ENCODE measurements at regions not wholly inside any gene's neighbourhood (a gene's known extent, or its start where the extent isn't known, plus 50 kb on each side); places are given as distances from the start of the nearest gene placed in this dataset.
"Not testable (repeated sequence)": the region's sequence is repeated elsewhere in the genome, so short reads cannot be mapped to it uniquely, and the experiment has no call there.

GRCh38 chr7:142460402-142461117 is 202.7 kb upstream of the PRSS58 start:
- no peak for DNase-seq

GRCh38 chr7:142459551-142459963 is 201.7 kb upstream of the PRSS58 start:
- DNase-seq = peak; percentile 23

- DNase-seq = no peak
These were observed 199.4 kb upstream of the PRSS58 start for GRCh38 chr7:142457146-142457703.

- DNase-seq = no peak
These were observed 197.5 kb upstream of the PRSS58 start for GRCh38 chr7:142455392-142455791.

GRCh38 chr7:142454862-142455261 is 197.0 kb upstream of the PRSS58 start:
- DNase-seq = no peak

DNA sequence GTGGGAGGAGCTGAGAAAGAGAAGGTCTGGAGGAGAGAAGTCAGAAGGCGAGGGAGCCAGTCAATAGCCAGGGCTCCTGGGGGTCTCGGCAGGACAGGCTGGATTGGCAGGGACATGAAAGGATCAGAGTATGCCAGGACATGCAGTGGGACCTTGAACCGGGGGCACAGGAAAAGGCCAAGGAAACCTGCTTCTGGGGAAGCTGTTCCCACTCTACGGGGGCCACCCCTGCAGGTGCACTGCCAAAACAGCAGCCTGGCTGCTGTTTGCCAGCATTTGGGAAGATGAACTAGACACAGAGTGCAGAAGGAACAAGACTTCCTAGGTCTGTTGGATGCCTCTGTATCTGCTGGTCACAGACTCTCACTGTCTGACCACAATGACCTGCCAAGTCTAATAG is 194.9 kb upstream of the PRSS58 start:
- DNase-seq = no peak

- DNase-seq = no peak
These were observed 194.0 kb upstream of the PRSS58 start for GRCh38 chr7:142451817-142452216.

GRCh38 chr7:142451296-142451695 is 193.4 kb upstream of the PRSS58 start:
- no peak for DNase-seq

DNA sequence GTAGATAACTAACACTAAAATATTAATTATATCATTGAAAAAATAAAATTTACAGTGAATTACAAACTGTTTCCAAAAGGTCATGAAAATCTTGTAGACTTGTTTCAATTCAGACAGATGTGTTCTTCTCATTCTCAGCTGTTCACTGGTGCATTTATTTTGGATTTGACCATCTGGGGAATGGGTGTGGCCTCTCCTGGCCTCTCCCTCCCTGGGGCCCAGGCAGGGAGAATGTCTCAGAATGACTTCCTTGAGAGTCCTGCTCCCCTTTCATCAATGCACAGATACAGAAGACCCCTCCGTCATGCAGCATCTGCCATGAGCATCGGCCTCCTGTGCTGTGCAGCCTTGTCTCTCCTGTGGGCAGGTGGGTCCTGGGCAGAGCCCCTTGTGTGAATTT is 192.8 kb upstream of the PRSS58 start:
- no peak for DNase-seq

DNA sequence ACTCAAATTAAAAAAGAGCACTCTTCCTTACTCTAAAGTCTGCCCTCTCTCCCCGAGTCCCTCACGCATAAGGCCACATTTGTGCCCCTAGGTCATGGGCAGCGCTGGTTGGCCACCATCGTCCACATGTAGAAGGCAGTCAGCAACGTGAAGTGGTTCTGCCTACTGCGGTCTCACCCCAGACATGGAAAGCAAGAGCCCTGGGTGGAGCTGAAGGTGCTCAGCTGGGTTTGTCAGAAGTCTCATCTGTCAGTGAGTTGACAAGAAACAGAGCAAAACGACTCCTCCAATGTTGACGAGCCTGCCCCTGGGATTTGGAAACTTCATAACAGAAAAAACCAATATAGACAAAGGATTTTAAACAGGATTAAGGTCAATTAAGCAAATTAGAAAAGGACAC is 192.3 kb upstream of the PRSS58 start:
- DNase-seq = no peak

GRCh38 chr7:142448857-142449256 is 191.0 kb upstream of the PRSS58 start:
- DNase-seq = not testable (repeated sequence)

DNA sequence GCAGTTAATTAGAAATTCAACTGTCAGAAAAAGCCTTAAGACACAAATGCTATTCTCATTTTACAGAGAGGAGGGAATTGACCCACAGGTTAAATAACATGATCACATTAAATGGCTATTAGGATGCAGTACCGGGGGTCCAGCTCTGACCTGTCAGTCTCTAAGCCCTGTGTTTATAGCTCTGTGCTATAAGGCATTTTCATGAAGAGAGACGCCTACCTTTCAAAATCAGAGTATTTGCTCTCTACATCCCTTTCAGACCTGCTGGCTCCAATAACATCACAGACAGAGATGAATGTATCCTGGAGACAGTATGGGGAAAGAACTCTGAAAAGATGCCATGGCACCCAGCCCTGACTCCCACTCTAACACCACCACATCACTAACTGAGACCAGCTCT is 189.9 kb upstream of the PRSS58 start:
- DNase-seq = no peak

GRCh38 chr7:142445019-142445686 is 187.3 kb upstream of the PRSS58 start:
- no peak for DNase-seq

- DNase-seq = no peak
These were observed 185.6 kb upstream of the PRSS58 start for GRCh38 chr7:142443216-142444010.

GRCh38 chr7:142442396-142442795 is 184.5 kb upstream of the PRSS58 start:
- no peak for DNase-seq

DNA sequence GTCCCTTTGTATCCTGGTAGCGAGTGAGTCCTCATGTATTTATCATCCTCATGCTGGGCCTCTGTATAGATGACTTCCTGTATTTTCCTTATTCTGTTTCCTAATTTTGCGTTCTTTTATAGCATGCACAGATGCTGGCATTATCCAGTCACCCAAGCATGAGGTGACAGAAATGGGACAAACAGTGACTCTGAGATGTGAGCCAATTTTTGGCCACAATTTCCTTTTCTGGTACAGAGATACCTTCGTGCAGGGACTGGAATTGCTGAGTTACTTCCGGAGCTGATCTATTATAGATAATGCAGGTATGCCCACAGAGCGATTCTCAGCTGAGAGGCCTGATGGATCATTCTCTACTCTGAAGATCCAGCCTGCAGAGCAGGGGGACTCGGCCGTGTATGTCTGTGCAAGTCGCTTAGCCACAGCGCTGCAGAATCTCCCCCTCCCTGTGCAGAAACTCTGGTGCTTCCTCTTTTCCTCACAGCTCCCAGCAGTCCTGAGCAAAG is 183.1 kb upstream of the PRSS58 start:
- DNase-seq = no peak

- DNase-seq = peak; percentile 37
These were observed 182.5 kb upstream of the PRSS58 start for GRCh38 chr7:142440219-142440905.

DNA sequence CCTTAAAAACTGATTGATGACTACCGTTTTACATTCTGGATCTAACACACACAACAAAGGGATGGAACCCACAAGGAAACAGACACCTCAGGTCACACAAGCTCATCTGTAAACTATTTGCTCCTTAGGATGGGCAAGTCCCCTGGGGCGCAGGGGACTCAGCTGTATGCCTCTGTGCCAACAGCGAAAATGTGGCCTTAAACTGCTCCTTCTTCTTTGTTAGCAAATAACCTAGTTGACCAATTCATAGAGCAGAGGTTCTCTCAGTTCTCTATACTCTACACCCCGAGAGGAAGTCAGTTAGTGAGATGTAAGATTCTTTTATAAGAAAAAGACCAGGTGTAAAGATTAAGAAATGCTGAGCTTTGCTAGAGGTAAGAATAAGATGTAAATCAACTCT is 181.9 kb upstream of the PRSS58 start:
- DNase-seq = no peak

DNA sequence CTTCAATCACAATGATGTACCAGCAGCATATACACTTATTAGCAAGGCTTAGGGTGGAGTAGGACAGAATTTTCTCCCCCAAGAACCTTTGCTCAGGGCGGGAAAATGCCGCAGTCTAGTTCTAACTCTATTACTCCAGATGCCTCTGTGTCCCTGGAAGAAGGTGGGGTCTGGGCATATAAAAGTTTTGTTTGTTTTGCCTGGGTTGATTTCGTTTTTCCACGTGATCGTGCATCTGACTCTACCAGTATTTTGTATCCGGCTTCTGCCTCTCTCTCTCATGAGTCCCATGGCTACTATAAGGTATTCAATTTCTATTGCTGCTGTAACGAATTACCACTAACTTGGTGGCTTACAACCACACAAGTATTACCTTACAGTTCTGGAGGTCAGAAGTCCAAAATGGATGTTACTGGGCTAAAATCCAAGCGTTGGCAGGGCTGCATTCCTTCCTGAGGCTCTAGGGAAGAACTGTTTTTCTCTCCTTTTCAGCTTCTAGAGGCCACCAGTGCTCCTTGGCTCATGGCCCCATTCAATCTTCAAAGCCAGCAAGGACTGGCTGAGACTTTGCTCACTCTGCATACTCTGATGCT is 181.2 kb upstream of the PRSS58 start:
- no peak for DNase-seq

DNA sequence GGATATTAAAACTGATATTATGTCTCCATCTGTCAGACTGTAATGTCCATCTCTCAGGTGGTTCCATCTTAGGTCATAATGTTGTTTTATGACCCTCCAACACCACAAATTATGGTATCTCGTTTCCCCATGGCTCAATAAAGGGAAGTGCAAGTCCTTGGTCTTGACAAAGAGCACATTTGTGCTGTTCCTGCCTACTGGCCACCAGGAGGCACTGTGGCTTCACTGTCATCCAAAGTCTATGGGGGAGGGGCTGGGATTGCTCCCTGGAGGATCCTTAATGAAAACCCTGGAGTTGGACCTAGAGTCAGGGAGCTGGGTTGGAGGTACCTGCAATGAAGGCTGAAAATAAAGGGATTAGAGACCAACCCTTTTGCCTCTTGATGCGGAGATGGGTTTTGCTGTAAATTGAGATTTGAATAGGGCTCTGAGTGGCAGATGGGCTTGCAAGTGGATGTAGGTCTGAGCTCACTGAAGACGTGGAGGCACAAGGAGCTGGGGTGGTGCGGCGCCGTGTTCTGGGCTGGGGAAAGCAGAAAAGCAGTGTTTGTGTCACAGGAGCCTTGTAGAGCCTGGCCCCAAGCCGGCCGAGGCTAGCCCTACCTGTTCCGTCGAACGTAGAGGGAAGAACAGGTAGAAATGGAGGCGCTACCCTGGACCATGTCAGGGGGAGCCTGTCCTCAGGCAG is 180.5 kb upstream of the PRSS58 start:
- no peak for DNase-seq

GRCh38 chr7:142437741-142438140 is 179.9 kb upstream of the PRSS58 start:
- no peak for DNase-seq

DNA sequence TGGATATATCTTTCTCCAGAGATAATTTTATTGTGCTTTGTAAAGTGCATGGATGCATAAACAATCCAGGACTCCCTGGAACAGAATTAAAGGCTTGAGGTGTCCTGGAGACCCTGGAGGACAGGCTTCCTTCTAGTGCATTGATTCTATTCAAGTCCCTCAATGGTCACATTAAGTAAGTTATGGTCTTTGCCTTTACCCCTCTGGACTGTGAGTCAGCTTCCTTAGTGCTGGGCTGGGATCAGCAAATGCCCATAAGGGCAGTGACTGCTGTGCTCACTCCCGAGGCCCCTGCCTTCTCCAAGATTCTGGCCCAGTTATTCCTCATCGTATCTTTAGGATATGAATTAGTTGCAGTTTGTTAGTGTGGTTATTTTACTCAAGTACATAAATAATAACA is 178.7 kb upstream of the PRSS58 start:
- no peak for DNase-seq

All from T1000 (cell line).